ENCODE measurements at regions not wholly inside any gene's neighbourhood (a gene's known extent, or its start where the extent isn't known, plus 50 kb on each side); places are given as distances from the start of the nearest gene placed in this dataset.

GRCh38 chr17:54261465-54261864 lies 438.7 kb downstream of the KIF2B start:
- no peak overlapping the region for H3K4me3 ChIP-seq (IDR thresholded peaks at IDR 0.05; ENCODE audit: insufficient read depth, low read depth, low read length)
- H3K36me3 ChIP-seq (ENCODE audit: insufficient read depth) = no peaks in the 10 kb centered on the region
- no peaks in the 10 kb centered on the region for H4K20me1 ChIP-seq (ENCODE audit: insufficient read depth)
- no peak overlapping the region for H3K9ac ChIP-seq
- TF ChIP-seq CTCF (conservative IDR thresholded peaks at IDR 0.05; ENCODE audit: low read depth, low read length) = no peak
- no peaks in the 10 kb centered on the region for H3K27me3 ChIP-seq (ENCODE audit: insufficient read depth, low read depth)
- H3K4me1 ChIP-seq (ENCODE audit: low read depth, poor library complexity, severe bottlenecking) = no peaks in the 10 kb centered on the region
- H3K27ac ChIP-seq = no peak overlapping the region
- H2AFZ ChIP-seq (ENCODE audit: low read depth) = no peak overlapping the region
- no peak overlapping the region for H3K4me2 ChIP-seq
- H3K79me2 ChIP-seq (ENCODE audit: insufficient read depth, low read depth) = no peaks in the 10 kb centered on the region

- no peaks in the 10 kb centered on the region for H3K36me3 ChIP-seq (ENCODE audit: insufficient read depth)
- H3K4me1 ChIP-seq (ENCODE audit: low read depth, poor library complexity, severe bottlenecking) = no peaks in the 10 kb centered on the region
- no peak overlapping the region for H3K4me2 ChIP-seq
- H3K27me3 ChIP-seq (ENCODE audit: insufficient read depth, low read depth) = no peaks in the 10 kb centered on the region
- H3K4me3 ChIP-seq (IDR thresholded peaks at IDR 0.05; ENCODE audit: insufficient read depth, low read depth, low read length) = no peak overlapping the region
- H3K9ac ChIP-seq = no peak overlapping the region
- H3K79me2 ChIP-seq (ENCODE audit: insufficient read depth, low read depth) = no peaks in the 10 kb centered on the region
- no peak overlapping the region for H2AFZ ChIP-seq (ENCODE audit: low read depth)
- no peak for TF ChIP-seq CTCF (conservative IDR thresholded peaks at IDR 0.05; ENCODE audit: low read depth, low read length)
- H4K20me1 ChIP-seq (ENCODE audit: insufficient read depth) = no peaks in the 10 kb centered on the region
- no peak overlapping the region for H3K27ac ChIP-seq
Measured at GRCh38 chr17:54269881-54270280, 447.2 kb downstream of the KIF2B start.

- Histone ChIP-seq H4K20me1 (ENCODE audit: insufficient read depth) (no peaks in the 10 kb centered on the region), H3K36me3 (ENCODE audit: insufficient read depth) (no peaks in the 10 kb centered on the region), H3K4me3 (IDR thresholded peaks at IDR 0.05; ENCODE audit: insufficient read depth, low read depth, low read length) (no peak overlapping the region), H3K4me2 (no peak overlapping the region), H3K27me3 (ENCODE audit: insufficient read depth, low read depth) (no peaks in the 10 kb centered on the region), H3K9ac (no peak overlapping the region), H3K4me1 (ENCODE audit: low read depth, poor library complexity, severe bottlenecking) (no peaks in the 10 kb centered on the region), H3K79me2 (ENCODE audit: insufficient read depth, low read depth) (no peaks in the 10 kb centered on the region), H3K27ac (no peak overlapping the region), H2AFZ (ENCODE audit: low read depth) (no peak overlapping the region)
- TF ChIP-seq CTCF (conservative IDR thresholded peaks at IDR 0.05; ENCODE audit: low read depth, low read length) = no peak
Measured at GRCh38 chr17:54270499-54270898, 447.8 kb downstream of the KIF2B start.

- no peaks in the 10 kb centered on the region for H3K36me3 ChIP-seq (ENCODE audit: insufficient read depth)
- H3K27me3 ChIP-seq (ENCODE audit: insufficient read depth, low read depth) = no peaks in the 10 kb centered on the region
- H4K20me1 ChIP-seq (ENCODE audit: insufficient read depth) = no peaks in the 10 kb centered on the region
- no peak overlapping the region for H3K4me3 ChIP-seq (IDR thresholded peaks at IDR 0.05; ENCODE audit: insufficient read depth, low read depth, low read length)
- no peak overlapping the region for H3K9ac ChIP-seq
- TF ChIP-seq CTCF (conservative IDR thresholded peaks at IDR 0.05; ENCODE audit: low read depth, low read length) = no peak
- no peak overlapping the region for H3K4me2 ChIP-seq
- H3K79me2 ChIP-seq (ENCODE audit: insufficient read depth, low read depth) = no peaks in the 10 kb centered on the region
- H3K27ac ChIP-seq = no peak overlapping the region
- no peaks in the 10 kb centered on the region for H3K4me1 ChIP-seq (ENCODE audit: low read depth, poor library complexity, severe bottlenecking)
- no peak overlapping the region for H2AFZ ChIP-seq (ENCODE audit: low read depth)
Measured at GRCh38 chr17:54277868-54278267, 455.1 kb downstream of the KIF2B start.

GRCh38 chr17:54280741-54281140 lies 458.0 kb downstream of the KIF2B start:
- H3K4me3 ChIP-seq (IDR thresholded peaks at IDR 0.05; ENCODE audit: insufficient read depth, low read depth, low read length) = no peak overlapping the region
- no peaks in the 10 kb centered on the region for H3K27me3 ChIP-seq (ENCODE audit: insufficient read depth, low read depth)
- H2AFZ ChIP-seq (ENCODE audit: low read depth) = no peak overlapping the region
- H3K4me2 ChIP-seq = no peak overlapping the region
- no peak overlapping the region for H3K27ac ChIP-seq
- H3K36me3 ChIP-seq (ENCODE audit: insufficient read depth) = no peaks in the 10 kb centered on the region
- H3K4me1 ChIP-seq (ENCODE audit: low read depth, poor library complexity, severe bottlenecking) = no peaks in the 10 kb centered on the region
- no peak for TF ChIP-seq CTCF (conservative IDR thresholded peaks at IDR 0.05; ENCODE audit: low read depth, low read length)
- no peak overlapping the region for H3K9ac ChIP-seq
- H4K20me1 ChIP-seq (ENCODE audit: insufficient read depth) = no peaks in the 10 kb centered on the region
- H3K79me2 ChIP-seq (ENCODE audit: insufficient read depth, low read depth) = no peaks in the 10 kb centered on the region

All from KMS-11 (cell line).